ENCODE measurements at regions not wholly inside any gene's neighbourhood (a gene's known extent, or its start where the extent isn't known, plus 50 kb on each side); places are given as distances from the start of the nearest gene placed in this dataset.
"Not testable (repeated sequence)": the region's sequence is repeated elsewhere in the genome, so short reads cannot be mapped to it uniquely, and the experiment has no call there.

DNA sequence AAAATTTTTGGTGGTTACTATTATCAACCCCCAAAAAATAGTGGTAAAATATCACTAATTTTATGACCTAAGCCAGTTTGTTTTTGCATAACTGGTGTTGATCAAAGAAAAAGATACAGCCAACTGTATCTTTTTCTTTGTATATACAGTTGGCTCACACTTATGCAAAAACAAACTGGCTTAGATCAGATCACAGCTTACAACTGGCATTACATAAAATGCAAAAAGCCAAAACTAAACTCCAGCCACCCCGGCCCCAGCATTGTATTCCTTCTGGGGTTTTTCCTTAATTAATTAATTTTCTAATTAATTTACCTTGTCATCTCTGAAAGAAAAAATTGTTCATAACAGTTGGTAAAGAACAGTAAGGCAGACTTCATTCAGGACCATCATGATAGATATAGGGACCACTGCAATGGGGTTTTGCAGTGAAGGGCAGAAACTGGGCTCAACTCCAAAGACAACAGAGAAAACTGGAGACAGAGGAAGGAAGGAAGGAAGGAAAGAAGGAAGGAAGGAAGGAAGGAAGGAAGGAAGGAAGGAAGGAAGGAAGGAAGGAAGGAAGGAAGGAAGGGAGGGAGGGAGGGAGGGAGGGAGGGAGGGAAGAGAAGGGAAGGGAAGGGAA is 202.1 kb downstream of the HNRNPD start:
- DNase-seq = no peak

GRCh38 chr4:82149750-82150149 is 224.0 kb downstream of the HNRNPD start:
- DNase-seq = no peak

DNA sequence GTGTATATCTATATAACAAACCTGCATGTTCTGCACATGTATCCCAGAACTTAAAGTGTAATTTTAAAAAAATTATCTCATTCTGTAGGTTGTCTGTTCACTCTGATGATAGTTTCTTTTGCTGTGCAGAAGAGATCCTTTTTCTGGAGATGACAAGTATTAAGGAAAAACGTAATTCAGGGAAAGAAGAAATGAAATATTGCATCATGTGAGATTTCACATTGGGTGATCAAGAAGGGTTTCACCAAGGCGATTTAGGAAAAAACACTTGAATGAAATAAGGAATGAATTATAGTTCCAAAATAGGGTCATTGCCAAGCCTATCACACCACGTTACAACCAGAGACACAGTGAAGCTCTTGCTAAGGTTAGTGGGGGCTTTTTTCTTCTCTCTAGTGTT is 227.9 kb downstream of the HNRNPD start:
- DNase-seq = no peak

- DNase-seq = no peak
Measured at GRCh38 chr4:82140422-82140821, 233.4 kb downstream of the HNRNPD start.

DNA sequence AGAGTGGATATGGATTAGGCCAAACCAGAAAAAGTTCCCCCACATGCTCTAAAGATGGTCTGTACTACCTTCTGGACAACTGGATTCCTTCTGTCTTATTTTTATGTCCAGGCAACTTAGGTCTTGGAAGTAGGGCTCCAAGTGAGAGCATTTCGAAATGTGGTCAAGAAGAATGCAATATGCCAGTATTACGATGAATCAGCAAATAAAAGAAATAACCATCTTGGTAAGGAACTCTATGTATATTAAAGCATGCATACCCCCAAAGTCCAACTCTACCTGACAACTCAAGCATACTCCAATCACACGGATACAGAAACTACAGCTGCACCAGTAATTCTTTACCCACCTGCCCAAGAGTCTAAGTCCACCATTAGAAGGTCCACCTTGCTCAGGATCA is 234.5 kb downstream of the HNRNPD start:
- DNase-seq = no peak

DNA sequence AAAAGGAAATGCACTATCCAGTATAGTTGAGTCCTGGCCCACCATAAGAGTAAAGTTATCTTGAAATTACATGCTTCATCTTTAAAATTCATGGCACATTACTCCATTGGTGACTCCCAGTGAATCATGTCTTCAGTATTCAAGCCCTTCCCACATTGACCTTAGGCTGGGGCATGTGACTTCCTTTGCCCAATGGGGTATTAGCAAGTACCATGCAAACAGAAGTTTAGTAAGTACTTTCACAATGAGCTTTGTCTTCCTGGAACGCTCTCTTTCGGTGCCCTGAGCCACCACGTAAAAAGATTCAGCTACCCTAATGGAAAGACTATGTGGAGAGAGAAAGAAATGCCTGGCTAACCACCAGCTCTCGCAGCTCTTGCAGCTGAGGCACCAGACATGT is 235.4 kb downstream of the HNRNPD start:
- DNase-seq = no peak

GRCh38 chr4:82136161-82136801 is 237.5 kb downstream of the HNRNPD start:
- DNase-seq = no peak

DNA sequence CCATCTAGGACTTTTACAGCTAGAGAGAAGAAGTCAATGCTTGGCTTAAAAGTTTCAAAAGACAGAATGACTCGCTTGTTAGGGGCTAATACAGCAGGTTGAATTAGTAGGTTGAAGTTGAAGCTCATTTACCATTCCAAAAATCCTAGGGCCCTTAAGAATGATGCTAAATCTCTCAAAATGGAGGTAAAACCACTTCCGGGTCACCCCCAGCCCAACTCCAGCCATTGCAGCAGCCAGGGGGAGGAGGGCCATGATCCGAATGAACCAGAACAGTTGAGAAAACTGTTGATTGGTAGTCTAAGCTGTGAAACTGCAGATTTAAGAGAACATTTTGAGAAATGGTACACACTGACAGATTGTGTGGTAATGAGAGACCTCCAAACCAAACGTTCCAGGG is 245.4 kb downstream of the HNRNPD start:
- DNase-seq = no peak

DNA sequence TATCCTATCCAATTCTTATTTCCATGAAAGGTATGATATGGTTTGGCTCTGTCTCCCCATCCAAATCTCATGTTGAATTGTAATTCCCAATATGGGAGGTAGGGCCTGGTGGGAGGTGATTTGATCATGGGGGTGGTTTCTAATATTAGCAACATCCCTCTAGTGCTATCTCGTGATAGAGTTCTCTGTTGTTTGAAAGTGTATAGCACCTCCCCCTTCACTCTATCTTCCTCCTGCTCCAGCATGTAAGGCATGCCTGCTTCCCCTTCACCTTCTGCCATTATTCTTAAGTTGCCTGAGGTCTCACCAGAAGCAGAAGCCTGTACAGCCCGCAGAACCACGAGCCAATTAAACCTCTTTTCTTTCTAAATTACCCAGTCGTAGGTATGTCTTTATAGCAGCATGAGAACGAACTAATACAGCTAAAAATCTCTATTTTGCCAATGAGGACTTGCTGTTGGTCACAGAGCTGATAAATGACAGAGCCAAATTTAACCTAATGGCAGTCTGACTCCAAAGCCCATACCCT is 247.2 kb downstream of the HNRNPD start:
- DNase-seq = no peak

- no peak for DNase-seq
Measured at GRCh38 chr4:82125787-82126297, 247.9 kb downstream of the HNRNPD start.

GRCh38 chr4:82124932-82125786 is 248.6 kb downstream of the HNRNPD start:
- no peak for DNase-seq

GRCh38 chr4:82124365-82124764 is 249.4 kb downstream of the HNRNPD start:
- DNase-seq = no peak

- DNase-seq = no peak
Measured at GRCh38 chr4:82123934-82124333, 249.9 kb downstream of the HNRNPD start.

GRCh38 chr4:82115183-82115582 is 258.6 kb downstream of the HNRNPD start:
- not testable (repeated sequence) for DNase-seq

GRCh38 chr4:82108506-82108905 is 265.3 kb downstream of the HNRNPD start:
- no peak for DNase-seq

- DNase-seq = no peak
Measured at GRCh38 chr4:82104578-82104977, 269.2 kb downstream of the HNRNPD start.

- no peak for DNase-seq
Measured at GRCh38 chr4:82099928-82100579, 273.7 kb downstream of the HNRNPD start.

DNA sequence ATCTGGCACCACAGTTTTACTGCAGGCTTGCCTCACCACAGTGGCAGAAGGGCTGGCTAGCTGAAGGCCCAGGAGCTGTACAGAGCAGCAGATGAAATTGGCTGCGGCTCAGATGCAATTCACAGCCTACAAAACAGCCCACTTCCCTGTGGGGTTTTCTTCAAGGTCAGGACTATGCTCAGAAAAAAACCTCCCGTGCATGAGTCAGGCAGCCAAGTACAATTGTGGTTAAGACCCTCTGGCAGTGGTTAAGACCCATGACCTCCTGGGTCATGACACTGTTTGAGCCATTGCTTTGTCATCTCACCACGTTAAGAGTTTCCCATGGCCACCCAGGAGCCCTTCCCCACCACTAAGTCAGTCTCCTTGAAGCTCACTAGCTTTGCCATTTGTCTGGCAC is 276.3 kb downstream of the HNRNPD start:
- DNase-seq = no peak

DNA sequence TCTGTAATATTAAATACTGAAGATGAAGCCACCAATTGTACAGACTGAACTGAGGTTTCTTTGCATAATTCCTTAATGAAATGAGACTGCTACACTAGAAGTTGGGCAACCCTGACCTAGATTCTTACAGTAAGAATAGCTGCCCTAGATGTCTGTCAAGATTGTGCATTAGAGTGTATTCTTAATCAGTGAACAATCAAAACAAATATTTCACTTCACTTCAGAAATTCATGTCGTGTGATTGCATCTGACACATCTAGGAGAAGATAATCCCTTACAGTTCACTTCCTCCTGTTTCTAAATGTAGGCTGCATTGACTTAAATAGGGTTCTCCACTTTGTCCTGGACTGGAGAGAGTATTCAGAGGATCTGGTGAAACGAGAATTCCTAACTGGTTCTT is 283.1 kb downstream of the HNRNPD start:
- no peak for DNase-seq

DNA sequence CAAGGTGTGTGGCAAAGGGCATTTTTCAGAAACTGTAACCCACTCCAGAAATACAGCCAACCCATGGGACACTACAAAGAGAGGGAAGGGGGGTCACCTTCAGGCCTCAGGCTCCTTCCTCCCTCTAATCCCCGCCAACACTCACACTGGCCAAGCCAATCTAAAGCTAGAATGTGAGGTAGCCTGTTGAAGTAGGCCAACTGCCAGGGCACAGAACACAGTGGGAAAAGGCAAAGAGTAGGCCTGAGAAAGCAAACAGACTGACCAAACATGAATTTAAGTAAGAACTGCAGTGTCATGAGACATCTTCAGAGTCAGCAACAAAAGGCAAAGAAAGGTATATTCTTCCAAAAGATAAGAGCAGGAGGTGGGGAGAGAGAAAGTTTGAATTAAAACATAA is 289.0 kb downstream of the HNRNPD start:
- DNase-seq = no peak

- DNase-seq = not testable (repeated sequence)
Measured at GRCh38 chr4:82077471-82077995, 296.3 kb downstream of the HNRNPD start.

DNA sequence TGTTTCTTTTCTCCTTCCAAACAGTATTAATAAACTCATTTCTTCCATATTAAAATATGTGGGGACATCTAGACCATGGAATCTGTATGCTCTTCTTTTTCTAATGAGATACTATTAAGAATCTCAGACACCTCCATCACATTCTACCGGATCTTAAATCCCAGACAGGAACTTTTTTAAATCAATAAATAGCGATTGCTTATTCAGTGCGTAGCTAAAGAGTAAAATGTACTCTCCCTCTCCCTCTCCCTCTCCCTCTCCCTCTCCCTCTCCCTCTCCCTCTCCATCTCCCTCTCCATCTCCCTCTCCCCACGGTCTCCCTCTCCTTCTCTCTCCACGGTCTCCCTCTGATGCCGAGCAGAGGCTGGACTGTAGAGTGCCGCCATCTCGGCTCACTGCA is 297.0 kb downstream of the HNRNPD start:
- DNase-seq = no peak

GRCh38 chr4:82076359-82076758 is 297.4 kb downstream of the HNRNPD start:
- DNase-seq = no peak

Measured in activated naive CD4-positive, alpha-beta T cell treated with Interleukin-2 at 50 U/mL for 16 hours (primary cell).